HUES64 (cell line): ENCODE measurements at regions not wholly inside any gene's neighbourhood (a gene's known extent, or its start where the extent isn't known, plus 50 kb on each side); places are given as distances from the start of the nearest gene placed in this dataset.

Experiments
- H3K27ac ChIP-seq: 2 replicates; pipeline ENCODE4 v1.7.0; 2013; ENCODE audit warnings: low read depth, low read length, inconsistent platforms
- H3K27me3 ChIP-seq: 2 replicates; pipeline ENCODE4 v1.6.1; 2013; ENCODE audit warnings: mild to moderate bottlenecking, low read length; ENCODE audit not compliant: insufficient read depth
- H3K36me3 ChIP-seq: 2 replicates; pipeline ENCODE4 v1.6.1; 2013; ENCODE audit warnings: mild to moderate bottlenecking, low read length; ENCODE audit not compliant: insufficient read depth
- H3K4me1 ChIP-seq: 2 replicates; pipeline ENCODE4 v1.6.1; 2013; ENCODE audit warnings: mild to moderate bottlenecking, low read length, moderate library complexity; ENCODE audit not compliant: insufficient read depth
- H3K4me3 ChIP-seq: 2 replicates; pipeline ENCODE4 v1.5.1; 2013; ENCODE audit warnings: mild to moderate bottlenecking, low read length, moderate library complexity
- H3K9ac ChIP-seq: 2 replicates; pipeline ENCODE4 v1.6.1; 2013; ENCODE audit warnings: mild to moderate bottlenecking, low read depth, low read length
- H3K9me3 ChIP-seq: 2 replicates; pipeline ENCODE4 v1.6.1; 2013; ENCODE audit warnings: low read depth, low read length; ENCODE audit not compliant: insufficient read depth
- WGBS: fragments of 150-250, 120-280 bp; methylation state at CpG from one replicate; pipeline ENCODE4 v1.1.7; 2013; ENCODE audit warnings: missing lambda C conversion rate; 5-methylcytosine and 5-hydroxymethylcytosine counted together

DNA sequence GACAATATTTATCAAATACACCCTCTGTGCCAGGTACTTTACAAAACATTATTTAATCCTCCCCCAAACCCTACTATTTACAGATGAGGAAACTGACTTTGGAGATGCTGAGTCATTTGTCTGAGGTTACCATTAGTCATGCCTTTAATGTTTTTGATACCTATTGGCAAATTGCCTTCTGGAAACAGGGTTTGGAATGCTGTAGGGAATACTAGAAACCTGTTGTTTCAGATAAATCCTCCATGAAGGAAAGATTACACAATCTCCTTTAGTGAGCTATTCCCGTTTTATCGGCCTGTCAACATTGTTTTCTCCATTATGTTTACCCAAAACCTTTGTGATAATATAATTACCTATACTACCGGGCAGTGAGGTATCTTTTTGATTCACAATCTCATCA lies 93.6 kb upstream of the ADGRF1 start:
- Histone ChIP-seq H3K27ac (peak overlapping the region; percentile 42), H3K4me3 (no peak overlapping the region), H3K9me3 (no peaks in the 10 kb centered on the region), H3K27me3 (no peaks in the 10 kb centered on the region), H3K4me1 (peaks cover 52% of the 10 kb centered on the region), H3K36me3 (no peaks in the 10 kb centered on the region), H3K9ac (peak overlapping the region; percentile 17; the same call in 1 of the 2 replicates)
- 84% methylated on average over 3 of the region's 3 CpGs for WGBS

DNA sequence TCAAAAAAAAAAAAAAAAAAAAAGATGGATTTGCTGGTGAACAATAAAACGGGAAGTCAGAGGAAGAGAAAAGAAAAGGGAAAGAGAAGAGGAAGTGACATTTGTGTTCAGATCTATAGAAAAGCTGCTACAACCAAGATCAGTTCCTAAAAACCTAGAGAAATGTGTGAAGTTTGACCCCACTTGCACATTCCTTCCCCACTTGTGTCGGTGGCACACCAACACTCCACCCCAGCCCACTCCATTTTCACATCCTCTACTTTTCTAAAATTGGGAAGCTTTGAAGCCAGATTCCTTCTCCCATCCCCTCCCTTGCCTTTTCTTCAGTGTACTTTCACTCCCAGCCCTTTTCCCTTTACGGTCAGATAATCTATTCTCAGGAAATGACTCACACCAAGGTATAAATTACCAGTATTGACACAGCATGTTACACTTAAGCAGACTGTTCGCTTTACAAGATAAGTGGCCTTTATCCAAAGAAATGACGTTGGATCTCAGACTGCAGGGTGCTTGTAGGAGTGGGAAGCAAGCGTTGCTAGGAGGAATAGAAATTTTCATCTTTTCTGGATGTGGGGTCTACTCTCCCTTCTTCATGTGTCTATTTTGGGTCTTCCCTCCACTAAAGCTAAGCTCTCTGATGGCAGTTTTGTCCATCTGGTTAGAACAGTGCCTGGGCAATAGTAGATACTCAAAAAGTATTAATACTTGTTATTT lies 92.5 kb upstream of the ADGRF1 start:
- Histone ChIP-seq H3K36me3 (no peaks in the 10 kb centered on the region), H3K9ac (peak overlapping the region; percentile 10; the same call in 1 of the 2 replicates), H3K27ac (no peak overlapping the region; the same call in 1 of the 2 replicates), H3K9me3 (no peaks in the 10 kb centered on the region), H3K4me3 (no peak overlapping the region), H3K27me3 (no peaks in the 10 kb centered on the region), H3K4me1 (peaks cover 52% of the 10 kb centered on the region)
- WGBS, result 55% methylated on average over 6 of the region's 6 CpGs

DNA sequence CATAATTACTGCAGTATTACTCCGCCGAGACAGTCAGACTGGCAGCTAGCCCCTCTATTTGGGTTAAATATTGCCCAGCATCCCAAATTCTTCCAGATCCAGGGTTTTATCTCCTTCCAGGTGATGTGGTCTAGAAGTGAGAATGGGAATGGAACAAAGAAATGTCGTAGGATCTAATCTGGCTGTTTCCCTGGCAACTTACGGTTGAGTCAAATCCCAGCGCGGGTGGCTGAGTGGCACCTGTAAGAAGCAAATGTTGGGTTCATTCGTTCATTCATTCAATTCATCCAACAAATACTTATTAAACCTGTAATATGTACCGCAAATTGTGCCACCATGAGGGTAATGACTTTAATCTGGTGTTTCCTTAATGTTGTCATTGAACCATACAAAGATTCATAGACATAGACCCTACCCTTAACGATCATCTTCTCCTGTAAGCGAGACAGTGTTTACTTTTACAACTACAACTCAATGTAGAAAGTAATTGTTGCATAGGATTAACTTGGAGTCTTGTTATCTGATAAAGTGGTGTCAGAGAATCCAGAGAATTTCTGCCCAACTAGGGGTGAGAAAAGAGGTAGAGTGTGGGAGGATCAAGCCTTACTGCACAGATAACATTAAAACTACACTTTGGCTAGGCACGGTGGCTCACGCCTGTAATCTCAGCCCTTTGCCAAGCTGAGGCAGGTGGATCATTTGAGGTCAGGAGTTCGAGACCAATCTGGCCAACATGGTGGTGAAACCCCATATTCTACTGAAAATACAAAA lies 91.3 kb upstream of the ADGRF1 start:
- H3K27me3 ChIP-seq, result no peaks in the 10 kb centered on the region
- peaks cover 51% of the 10 kb centered on the region for H3K4me1 ChIP-seq
- H3K36me3 ChIP-seq, result no peaks in the 10 kb centered on the region
- no peaks in the 10 kb centered on the region for H3K9me3 ChIP-seq
- WGBS, result 91% methylated on average over 11 of the region's 13 CpGs
- no peak overlapping the region for H3K4me3 ChIP-seq
- H3K27ac ChIP-seq, result no peak overlapping the region
- no peak overlapping the region for H3K9ac ChIP-seq

DNA sequence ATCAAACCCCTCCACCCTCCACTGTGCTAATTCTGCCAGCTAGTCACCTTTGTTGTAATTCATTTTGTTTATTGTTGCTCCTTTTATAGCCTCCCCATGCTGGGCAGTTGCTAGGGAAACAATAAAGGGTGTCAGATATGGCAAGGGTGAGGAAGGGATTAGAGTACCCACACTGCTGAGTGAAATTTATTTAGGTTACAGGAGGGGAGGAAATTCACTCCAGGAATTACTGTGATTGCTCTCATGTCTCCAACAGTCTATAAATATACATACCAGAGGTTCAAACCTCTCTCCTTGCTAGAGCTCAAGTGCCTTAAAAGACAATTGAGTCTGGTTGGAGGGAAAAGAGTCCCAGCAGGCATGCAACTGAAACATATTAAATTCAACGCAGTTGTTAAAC lies 90.6 kb upstream of the ADGRF1 start:
- H3K9ac ChIP-seq, result no peak overlapping the region
- H3K4me1 ChIP-seq, result peaks cover 44% of the 10 kb centered on the region
- no peaks in the 10 kb centered on the region for H3K27me3 ChIP-seq
- WGBS, result 80% methylated on average over 1 of the region's 1 CpG
- no peaks in the 10 kb centered on the region for H3K9me3 ChIP-seq
- no peak overlapping the region for H3K27ac ChIP-seq
- no peak overlapping the region for H3K4me3 ChIP-seq
- H3K36me3 ChIP-seq, result no peaks in the 10 kb centered on the region

DNA sequence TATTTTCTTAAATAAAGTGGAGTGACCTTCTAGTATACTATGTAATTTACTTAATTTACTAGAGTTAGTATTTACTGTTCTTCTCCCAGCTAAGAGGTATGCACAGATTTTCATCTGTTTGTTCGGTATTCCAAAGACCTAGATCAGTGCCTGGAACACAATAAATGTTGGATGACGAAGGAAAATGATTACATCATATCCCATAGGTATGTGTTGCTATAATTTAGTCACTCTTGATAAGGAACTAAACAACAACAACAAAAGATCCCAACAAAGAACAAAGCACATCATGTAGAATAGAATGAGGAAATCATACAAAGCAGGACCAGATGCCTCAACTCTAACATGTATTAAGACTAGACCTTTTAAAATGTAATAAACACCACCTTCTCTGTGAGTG lies 89.6 kb upstream of the ADGRF1 start:
- whole genome bisulfite sequencing, result 100% methylated on average over 1 of the region's 2 CpGs
- H3K9ac ChIP-seq, result no peak overlapping the region
- H3K27me3 ChIP-seq, result no peaks in the 10 kb centered on the region
- H3K4me3 ChIP-seq, result no peak overlapping the region
- H3K4me1 ChIP-seq, result peaks cover 40% of the 10 kb centered on the region
- no peaks in the 10 kb centered on the region for H3K9me3 ChIP-seq
- no peaks in the 10 kb centered on the region for H3K36me3 ChIP-seq
- H3K27ac ChIP-seq, result no peak overlapping the region

DNA sequence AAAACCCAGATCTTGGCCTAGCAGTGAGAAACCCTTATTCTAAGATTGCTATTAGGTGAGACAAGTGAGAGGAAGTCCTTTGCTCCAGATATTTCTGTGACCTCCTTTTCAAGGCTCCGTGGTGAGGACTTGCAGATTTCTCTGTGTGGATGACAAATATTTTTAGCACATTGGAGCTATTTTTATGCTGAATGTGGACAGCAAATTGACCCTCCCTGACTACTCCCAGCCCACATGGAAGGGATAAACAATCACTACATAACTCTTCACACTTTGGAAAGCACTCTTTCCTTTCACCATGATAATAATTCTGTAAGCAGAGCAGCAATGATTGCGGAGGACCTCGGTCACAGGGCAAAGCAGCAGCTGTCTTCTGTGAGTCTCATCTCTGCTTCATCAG lies 88.0 kb upstream of the ADGRF1 start:
- no peak overlapping the region for H3K27ac ChIP-seq
- no peak overlapping the region for H3K9ac ChIP-seq
- H3K9me3 ChIP-seq, result no peaks in the 10 kb centered on the region
- no peaks in the 10 kb centered on the region for H3K36me3 ChIP-seq
- no peak overlapping the region for H3K4me3 ChIP-seq
- peaks cover 32% of the 10 kb centered on the region for H3K4me1 ChIP-seq
- no peaks in the 10 kb centered on the region for H3K27me3 ChIP-seq
- WGBS, result 79% methylated on average over 3 of the region's 3 CpGs

DNA sequence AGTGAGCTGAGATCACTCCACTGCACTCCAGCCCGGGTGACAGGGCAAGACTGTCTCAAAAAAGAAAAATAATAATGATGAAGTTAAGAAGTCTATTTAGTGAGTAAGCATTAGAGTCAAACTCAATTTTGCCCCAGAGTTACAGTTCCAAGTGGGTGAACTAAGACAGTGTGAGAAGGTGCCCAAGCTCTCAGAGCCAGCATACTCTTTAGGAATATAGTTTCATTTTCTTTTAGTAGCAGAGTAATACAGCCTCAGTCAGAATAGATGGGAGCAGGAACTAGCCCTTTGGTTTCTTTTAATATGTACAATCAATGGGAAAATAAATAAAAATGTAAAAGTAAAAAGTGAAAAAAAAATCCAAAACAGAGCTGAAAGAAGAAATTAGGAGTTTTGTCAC lies 87.0 kb upstream of the ADGRF1 start:
- Histone ChIP-seq H3K4me3 (no peak overlapping the region), H3K9me3 (no peaks in the 10 kb centered on the region), H3K27ac (no peak overlapping the region), H3K27me3 (no peaks in the 10 kb centered on the region), H3K9ac (no peak overlapping the region), H3K4me1 (peaks cover 24% of the 10 kb centered on the region), H3K36me3 (no peaks in the 10 kb centered on the region)
- WGBS, result 83% methylated on average over 1 of the region's 1 CpG

DNA sequence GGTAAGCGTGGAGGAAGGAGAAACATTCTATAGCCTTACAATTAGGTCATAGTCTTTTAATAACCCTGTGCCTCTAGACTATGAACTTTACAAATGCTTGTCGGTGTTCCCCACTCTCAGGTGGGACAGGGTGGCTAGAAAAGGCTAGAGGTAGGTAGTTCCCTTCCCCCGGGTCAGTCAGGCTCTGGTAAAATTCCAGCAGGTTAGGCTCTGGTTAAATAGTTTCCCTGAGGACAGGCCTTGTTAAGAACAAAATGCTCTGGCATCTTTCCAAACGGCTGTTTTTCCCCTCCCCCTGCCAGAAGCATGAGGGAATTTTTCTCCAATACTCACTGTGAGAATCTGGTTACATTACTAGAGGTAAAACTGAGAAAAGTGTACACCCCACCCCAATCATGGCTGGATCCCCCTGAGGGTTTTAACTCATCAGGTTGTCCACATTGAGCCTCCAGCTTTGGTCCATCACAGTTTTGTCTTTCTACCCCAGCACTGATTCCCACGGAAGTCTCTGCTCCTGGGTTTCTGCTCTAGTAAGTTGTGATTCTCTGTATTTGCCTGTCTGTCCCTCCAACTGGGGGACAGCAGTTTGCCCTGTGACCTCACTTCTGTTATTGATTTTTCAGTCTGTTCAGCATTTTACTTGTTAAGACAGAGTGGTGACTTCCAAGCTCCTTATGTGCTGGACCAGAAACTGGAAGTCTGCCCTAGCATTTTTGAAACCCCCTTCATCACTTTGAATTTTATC lies 84.7 kb upstream of the ADGRF1 start:
- Histone ChIP-seq H3K27me3 (no peaks in the 10 kb centered on the region), H3K27ac (peak overlapping the region; percentile 36; the same call in 1 of the 2 replicates), H3K4me1 (peaks cover 14% of the 10 kb centered on the region), H3K4me3 (no peak overlapping the region), H3K36me3 (no peaks in the 10 kb centered on the region), H3K9ac (no peak overlapping the region), H3K9me3 (no peaks in the 10 kb centered on the region)
- 53% methylated on average over 4 of the region's 5 CpGs for WGBS

DNA sequence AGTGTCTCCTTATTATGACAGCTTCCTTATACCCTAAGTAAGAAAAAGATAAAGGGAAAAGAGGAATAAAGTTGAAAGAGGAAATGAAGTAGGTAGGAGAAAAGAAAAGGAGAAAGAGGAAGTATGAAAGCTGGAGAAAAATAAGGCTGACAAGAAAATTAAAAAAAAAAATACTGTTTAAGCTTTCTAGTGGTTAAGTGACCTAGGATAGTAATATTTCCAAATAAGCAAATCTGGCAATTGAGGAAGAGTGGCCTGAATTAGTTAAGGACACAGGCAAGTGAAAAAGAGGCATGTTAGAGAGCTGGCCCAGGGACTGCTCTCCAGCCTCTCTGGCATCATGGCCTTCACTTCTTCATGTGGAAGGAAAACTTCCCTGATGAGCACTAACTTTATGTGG lies 76.5 kb upstream of the ADGRF1 start:
- Histone ChIP-seq H3K27me3 (no peaks in the 10 kb centered on the region), H3K9me3 (no peaks in the 10 kb centered on the region), H3K4me1 (no peaks in the 10 kb centered on the region), H3K36me3 (no peaks in the 10 kb centered on the region), H3K27ac (no peak overlapping the region), H3K4me3 (no peak overlapping the region), H3K9ac (no peak overlapping the region)

DNA sequence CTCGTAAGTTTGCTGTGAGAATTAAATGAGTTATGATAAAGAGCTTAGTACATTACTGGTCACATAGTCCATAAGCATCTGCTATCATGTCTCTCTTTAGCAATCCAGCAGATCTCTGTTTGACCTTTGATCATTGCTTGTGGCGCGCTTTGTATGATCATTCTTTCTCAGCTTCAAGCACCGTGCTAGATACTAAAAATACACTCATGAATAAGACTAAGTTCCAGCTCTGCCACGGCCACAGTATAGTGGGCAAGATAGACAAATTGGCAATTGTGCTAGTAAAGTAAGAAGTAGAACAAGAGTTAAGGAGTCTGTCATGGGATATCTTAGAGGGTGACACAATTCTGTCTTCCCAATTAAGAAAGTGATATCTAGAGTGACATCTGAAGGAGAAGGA lies 75.2 kb upstream of the ADGRF1 start:
- no peaks in the 10 kb centered on the region for H3K36me3 ChIP-seq
- H3K27ac ChIP-seq, result no peak overlapping the region
- H3K9ac ChIP-seq, result no peak overlapping the region
- no peak overlapping the region for H3K4me3 ChIP-seq
- no peaks in the 10 kb centered on the region for H3K27me3 ChIP-seq
- H3K9me3 ChIP-seq, result no peaks in the 10 kb centered on the region
- WGBS, result 98% methylated on average over 5 of the region's 5 CpGs
- H3K4me1 ChIP-seq, result peaks cover 2% of the 10 kb centered on the region; the same call in 1 of the 2 replicates

DNA sequence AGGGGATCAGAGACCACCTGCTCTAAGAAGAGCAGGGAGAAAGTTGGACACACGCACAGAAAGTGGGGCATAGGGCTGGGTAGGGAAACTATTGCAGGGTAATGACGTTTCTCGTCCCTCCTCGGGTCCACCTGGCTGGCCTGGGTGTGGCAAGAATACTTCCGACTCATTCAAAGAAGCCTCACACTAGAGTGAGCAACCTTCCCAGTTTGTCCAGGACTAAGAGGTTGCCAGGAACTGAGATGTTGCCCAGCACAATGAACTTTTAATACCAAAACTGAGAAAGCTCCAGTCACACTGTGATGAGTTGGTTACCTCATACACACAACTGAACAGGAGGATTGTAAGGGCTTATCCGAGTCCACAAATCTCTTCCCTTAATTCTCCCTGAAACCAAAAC lies 74.5 kb upstream of the ADGRF1 start:
- no peaks in the 10 kb centered on the region for H3K9me3 ChIP-seq
- 90% methylated on average over 5 of the region's 6 CpGs for WGBS
- H3K4me1 ChIP-seq, result peaks cover 9% of the 10 kb centered on the region; the same call in 1 of the 2 replicates
- no peaks in the 10 kb centered on the region for H3K27me3 ChIP-seq
- no peak overlapping the region for H3K9ac ChIP-seq
- H3K36me3 ChIP-seq, result no peaks in the 10 kb centered on the region
- no peak overlapping the region for H3K4me3 ChIP-seq
- no peak overlapping the region for H3K27ac ChIP-seq
